Mesendoderm (in vitro differentiated cells): ENCODE measurements at regions not wholly inside any gene's neighbourhood (a gene's known extent, or its start where the extent isn't known, plus 50 kb on each side); places are given as distances from the start of the nearest gene placed in this dataset.

Experiments used
- DNase-seq: peaks from one replicate; pipeline ENCODE4 v3.0.0; 2013
- H2AK5ac ChIP-seq: 2 replicates; pipeline ENCODE4 v1.6.1; 2013; ENCODE audit warnings: low read length, inconsistent platforms
- H2BK120ac ChIP-seq: 2 replicates; pipeline ENCODE4 v1.6.1; 2013; ENCODE audit warnings: low read depth, mild to moderate bottlenecking, low read length, moderate library complexity, mixed read lengths
- H2BK15ac ChIP-seq: replicated peaks from 2 replicates; pipeline ENCODE4 v1.6.1; 2013; ENCODE audit warnings: low read depth, mild to moderate bottlenecking, moderate library complexity
- H2BK5ac ChIP-seq: 2 replicates; pipeline ENCODE4 v1.6.1; 2013; ENCODE audit warnings: low read length, inconsistent platforms
- H3K18ac ChIP-seq: 2 replicates; pipeline ENCODE4 v1.6.1; 2013; ENCODE audit warnings: mild to moderate bottlenecking, low read length, mixed read lengths
- H3K23ac ChIP-seq: one replicate; pipeline ENCODE4 v1.6.1; 2013; ENCODE audit warnings: low read length
- H3K27ac ChIP-seq: 2 replicates; pipeline ENCODE4 v1.5.1; 2013; ENCODE audit warnings: low read depth, mild to moderate bottlenecking, inconsistent platforms, low read length, moderate library complexity
- H3K27me3 ChIP-seq: 2 replicates; pipeline ENCODE4 v1.6.1; 2013; ENCODE audit warnings: low read length, control low read depth, mild to moderate bottlenecking, inconsistent platforms; ENCODE audit not compliant: insufficient read depth, poor library complexity
- H3K36me3 ChIP-seq: 2 replicates; pipeline ENCODE4 v1.6.1; 2013; ENCODE audit warnings: low read length, inconsistent platforms; ENCODE audit not compliant: control insufficient read depth, insufficient read depth
- H3K4ac ChIP-seq: one replicate; pipeline ENCODE4 v1.6.1; 2013; ENCODE audit warnings: low read depth, mild to moderate bottlenecking, low read length, moderate library complexity
- H3K4me1 ChIP-seq: 2 replicates; pipeline ENCODE4 v1.6.1; 2013; ENCODE audit warnings: low read depth, low read length, inconsistent platforms; ENCODE audit not compliant: control insufficient read depth
- H3K4me2 ChIP-seq: 2 replicates; pipeline ENCODE4 v1.6.1; 2013; ENCODE audit warnings: low read length
- H3K4me3 ChIP-seq: 2 replicates; pipeline ENCODE4 v1.5.1; 2013; ENCODE audit warnings: mild to moderate bottlenecking, low read length
- H3K56ac ChIP-seq: one replicate; pipeline ENCODE4 v1.6.1; 2013; ENCODE audit warnings: low read length
- H3K79me1 ChIP-seq: 2 replicates; pipeline ENCODE4 v1.6.1; 2013; ENCODE audit warnings: low read length, inconsistent platforms
- H3K79me2 ChIP-seq: 2 replicates; pipeline ENCODE4 v1.6.1; 2013; ENCODE audit warnings: mild to moderate bottlenecking, low read length; ENCODE audit not compliant: control insufficient read depth, insufficient read depth
- H3K9ac ChIP-seq: 2 replicates; pipeline ENCODE4 v1.6.1; 2013; ENCODE audit warnings: low read length, inconsistent platforms
- H4K5ac ChIP-seq: one replicate; pipeline ENCODE4 v1.6.1; 2013; ENCODE audit warnings: low read length
- H4K8ac ChIP-seq: one replicate; pipeline ENCODE4 v1.6.1; 2013; ENCODE audit warnings: low read depth, mild to moderate bottlenecking, control low read depth, low read length, moderate library complexity
- WGBS: extraction: QIAGEN DNeasy Blood & Tissue Kit; methylation state at CpG from one replicate; pipeline ENCODE4 v1.1.7; 2013; ENCODE audit warnings: low lambda C conversion rate, missing lambda C conversion rate; ENCODE audit not compliant: insufficient coverage; ENCODE audit errors: extremely low coverage; 5-methylcytosine and 5-hydroxymethylcytosine counted together

GRCh38 chr11:127609025-127609773, 608.6 kb upstream of the KIRREL3 start:
- peaks cover 6% of the 10 kb centered on the region for H3K4me1 ChIP-seq
- H3K23ac ChIP-seq: no peak overlapping the region
- H3K4me3 ChIP-seq: no peak overlapping the region
- no peak overlapping the region for H2BK120ac ChIP-seq
- no peak overlapping the region for H3K9ac ChIP-seq
- no peaks in the 10 kb centered on the region for H3K79me2 ChIP-seq
- no peak overlapping the region for H3K4ac ChIP-seq
- H3K4me2 ChIP-seq: no peak overlapping the region
- no peak for DNase-seq
- no peaks in the 10 kb centered on the region for H3K36me3 ChIP-seq
- H4K5ac ChIP-seq: no peak overlapping the region
- H3K79me1 ChIP-seq: no peaks in the 10 kb centered on the region
- no peak overlapping the region for H3K18ac ChIP-seq
- no peak overlapping the region for H4K8ac ChIP-seq
- H3K27ac ChIP-seq: no peak overlapping the region
- H2BK15ac ChIP-seq: no peak overlapping the region
- H3K56ac ChIP-seq: no peak overlapping the region
- no peak overlapping the region for H2BK5ac ChIP-seq
- no CpG with 5 or more reads among the region's 4 CpGs for WGBS
- no peaks in the 10 kb centered on the region for H3K27me3 ChIP-seq
- H2AK5ac ChIP-seq: no peak overlapping the region

DNA sequence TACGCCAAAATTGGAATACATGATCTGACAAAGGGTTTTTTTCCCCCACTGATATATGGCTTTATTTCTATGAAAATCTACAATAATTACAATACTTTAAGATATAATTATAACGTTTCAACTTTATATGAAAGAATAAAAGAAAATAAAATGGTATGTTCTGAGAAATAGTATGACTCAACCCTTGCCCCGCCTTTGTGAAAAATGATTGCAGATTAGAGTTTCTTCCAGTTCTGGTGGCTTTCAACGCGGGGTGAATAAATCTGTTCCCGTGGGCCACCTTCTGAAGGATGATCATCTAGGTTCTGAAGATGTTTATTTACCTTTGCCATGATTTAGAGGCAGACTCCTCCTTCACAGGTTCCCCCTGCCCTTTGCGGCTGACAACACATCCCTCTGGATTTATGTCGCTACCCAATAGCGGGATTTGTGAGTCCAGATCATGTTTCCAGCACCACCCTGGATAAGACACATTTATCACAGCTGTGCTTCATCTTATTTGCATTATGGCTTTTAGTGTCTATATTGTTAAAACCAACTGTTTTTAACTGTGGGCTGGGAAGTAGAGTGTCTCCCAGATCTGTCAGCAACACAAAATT, 607.0 kb upstream of the KIRREL3 start:
- Histone ChIP-seq H3K18ac (no peak overlapping the region), H3K27me3 (no peaks in the 10 kb centered on the region), H3K4me1 (peaks cover 3% of the 10 kb centered on the region), H3K9ac (no peak overlapping the region), H3K56ac (no peak overlapping the region), H2AK5ac (no peak overlapping the region), H3K27ac (no peak overlapping the region), H2BK5ac (no peak overlapping the region), H3K4ac (no peak overlapping the region), H3K4me2 (no peak overlapping the region), H4K5ac (no peak overlapping the region), H4K8ac (no peak overlapping the region), H2BK15ac (no peak overlapping the region), H3K4me3 (no peak overlapping the region), H3K79me2 (no peaks in the 10 kb centered on the region), H3K79me1 (no peaks in the 10 kb centered on the region), H3K36me3 (no peaks in the 10 kb centered on the region), H3K23ac (no peak overlapping the region), H2BK120ac (no peak overlapping the region)
- no CpG with 5 or more reads among the region's 9 CpGs for WGBS
- DNase-seq: no peak

DNA sequence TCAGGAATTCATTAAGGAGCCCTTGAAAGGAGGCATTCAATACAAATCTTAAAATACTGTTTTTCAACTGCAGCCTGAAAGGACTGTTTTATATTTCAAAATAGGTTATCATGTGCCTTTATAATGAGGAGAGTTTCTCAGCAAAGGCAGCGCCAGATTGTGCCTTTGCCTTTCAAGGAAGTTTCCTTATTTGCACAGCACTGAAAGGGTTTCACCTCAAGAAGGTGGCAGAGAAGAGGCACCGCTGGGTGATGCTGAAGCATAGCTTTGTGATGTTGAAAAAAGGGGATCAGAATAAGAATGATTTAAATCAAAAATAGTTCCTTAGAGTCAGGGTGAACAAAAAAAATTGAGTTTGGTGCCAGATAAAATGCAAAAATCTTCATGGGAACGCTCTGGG, 601.0 kb upstream of the KIRREL3 start:
- no peak overlapping the region for H3K4me3 ChIP-seq
- H3K4me2 ChIP-seq: no peak overlapping the region
- no peak overlapping the region for H3K23ac ChIP-seq
- H4K5ac ChIP-seq: no peak overlapping the region
- no peak overlapping the region for H3K18ac ChIP-seq
- no peak overlapping the region for H3K27ac ChIP-seq
- no peak overlapping the region for H4K8ac ChIP-seq
- DNase-seq: no peak
- H2BK5ac ChIP-seq: no peak overlapping the region
- no CpG with 5 or more reads among the region's 3 CpGs for WGBS
- H3K56ac ChIP-seq: no peak overlapping the region
- no peaks in the 10 kb centered on the region for H3K79me1 ChIP-seq
- no peak overlapping the region for H2BK120ac ChIP-seq
- no peaks in the 10 kb centered on the region for H3K79me2 ChIP-seq
- H2BK15ac ChIP-seq: no peak overlapping the region
- no peaks in the 10 kb centered on the region for H3K4me1 ChIP-seq
- no peaks in the 10 kb centered on the region for H3K27me3 ChIP-seq
- H3K9ac ChIP-seq: no peak overlapping the region
- no peak overlapping the region for H2AK5ac ChIP-seq
- no peak overlapping the region for H3K4ac ChIP-seq
- H3K36me3 ChIP-seq: no peaks in the 10 kb centered on the region

DNA sequence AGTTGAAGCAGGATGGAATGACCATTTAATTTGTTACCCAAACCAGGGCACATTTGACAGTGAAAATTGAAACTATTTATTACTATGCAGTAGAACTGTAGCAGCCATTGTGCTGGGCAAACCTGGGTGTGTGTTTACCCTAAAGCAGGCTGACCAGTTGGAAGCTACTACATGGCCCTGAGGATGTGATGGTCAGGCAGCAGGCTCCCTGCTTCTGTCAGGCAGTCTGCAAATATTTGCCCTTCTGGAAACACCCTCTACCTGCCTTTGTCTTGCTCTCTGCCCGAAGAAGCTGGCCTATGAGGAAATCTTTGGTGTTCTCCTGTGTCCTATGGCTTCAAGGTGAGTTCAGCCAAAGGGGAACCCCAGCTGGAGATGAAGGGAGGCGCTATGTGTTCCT, 600.1 kb upstream of the KIRREL3 start:
- no peak overlapping the region for H3K4me3 ChIP-seq
- no peak overlapping the region for H3K23ac ChIP-seq
- H3K56ac ChIP-seq: no peak overlapping the region
- H3K4me2 ChIP-seq: no peak overlapping the region
- no peak overlapping the region for H4K8ac ChIP-seq
- WGBS: no CpG with 5 or more reads among the region's 2 CpGs
- no peak overlapping the region for H3K4ac ChIP-seq
- no peak overlapping the region for H3K27ac ChIP-seq
- DNase-seq: no peak
- no peaks in the 10 kb centered on the region for H3K4me1 ChIP-seq
- H2BK5ac ChIP-seq: no peak overlapping the region
- no peak overlapping the region for H2BK120ac ChIP-seq
- no peak overlapping the region for H2BK15ac ChIP-seq
- no peaks in the 10 kb centered on the region for H3K27me3 ChIP-seq
- H3K79me2 ChIP-seq: no peaks in the 10 kb centered on the region
- H3K9ac ChIP-seq: no peak overlapping the region
- H3K18ac ChIP-seq: no peak overlapping the region
- H4K5ac ChIP-seq: no peak overlapping the region
- H3K36me3 ChIP-seq: no peaks in the 10 kb centered on the region
- H2AK5ac ChIP-seq: no peak overlapping the region
- H3K79me1 ChIP-seq: no peaks in the 10 kb centered on the region

GRCh38 chr11:127598476-127598875, 597.9 kb upstream of the KIRREL3 start:
- no CpG with 5 or more reads among the region's 3 CpGs for WGBS
- Histone ChIP-seq H3K18ac (no peak overlapping the region), H4K5ac (no peak overlapping the region), H3K9ac (no peak overlapping the region), H3K79me2 (no peaks in the 10 kb centered on the region), H3K4ac (no peak overlapping the region), H3K4me3 (no peak overlapping the region), H3K4me1 (no peaks in the 10 kb centered on the region), H3K79me1 (no peaks in the 10 kb centered on the region), H3K4me2 (no peak overlapping the region), H2BK15ac (no peak overlapping the region), H3K27ac (no peak overlapping the region), H3K56ac (no peak overlapping the region), H2AK5ac (no peak overlapping the region), H3K36me3 (no peaks in the 10 kb centered on the region), H3K27me3 (no peaks in the 10 kb centered on the region), H2BK120ac (no peak overlapping the region), H4K8ac (no peak overlapping the region), H2BK5ac (no peak overlapping the region), H3K23ac (no peak overlapping the region)
- DNase-seq: no peak

GRCh38 chr11:127596433-127596832, 595.9 kb upstream of the KIRREL3 start:
- Histone ChIP-seq H3K27me3 (no peaks in the 10 kb centered on the region), H3K36me3 (no peaks in the 10 kb centered on the region), H3K4ac (no peak overlapping the region), H3K23ac (no peak overlapping the region), H2BK5ac (no peak overlapping the region), H3K4me1 (no peaks in the 10 kb centered on the region), H3K79me2 (no peaks in the 10 kb centered on the region), H3K9ac (no peak overlapping the region), H2BK120ac (no peak overlapping the region), H3K4me3 (no peak overlapping the region), H3K27ac (no peak overlapping the region), H3K4me2 (no peak overlapping the region), H3K56ac (no peak overlapping the region), H2AK5ac (no peak overlapping the region), H3K79me1 (no peaks in the 10 kb centered on the region), H3K18ac (no peak overlapping the region), H2BK15ac (no peak overlapping the region), H4K8ac (no peak overlapping the region), H4K5ac (no peak overlapping the region)
- WGBS: no CpG with 5 or more reads among the region's 3 CpGs
- no peak for DNase-seq
